MV-4-11 (cell line): ENCODE measurements at regions not wholly inside any gene's neighbourhood (a gene's known extent, or its start where the extent isn't known, plus 50 kb on each side); places are given as distances from the start of the nearest gene placed in this dataset.
"Not testable (repeated sequence)": the region's sequence is repeated elsewhere in the genome, so short reads cannot be mapped to it uniquely, and the experiment has no call there.

Source experiments
- DNase-seq: peaks from one replicate; lab custom pipeline; 2025; lab: John Stamatoyannopoulos, UW

DNA sequence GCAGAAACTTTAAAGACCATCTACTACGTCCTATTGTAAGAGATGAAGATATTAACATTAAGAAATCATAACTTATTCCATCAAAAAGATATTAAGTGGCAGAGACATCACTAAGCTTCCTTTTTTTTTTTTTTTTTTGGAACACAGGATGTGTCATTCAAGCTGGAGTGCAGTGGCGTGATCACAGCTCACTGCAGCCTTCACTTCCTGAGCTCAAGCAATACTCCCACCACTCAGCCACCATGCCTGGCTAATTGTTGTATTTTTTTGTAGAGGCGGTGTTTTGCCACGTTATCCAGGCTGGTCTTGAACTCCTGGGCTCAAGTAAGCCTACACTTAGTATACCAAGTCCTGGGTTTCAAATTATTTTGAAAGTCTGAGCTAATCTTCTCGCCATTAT lies 169.7 kb upstream of the KCTD7 start:
- DNase-seq: peak; percentile 13

DNA sequence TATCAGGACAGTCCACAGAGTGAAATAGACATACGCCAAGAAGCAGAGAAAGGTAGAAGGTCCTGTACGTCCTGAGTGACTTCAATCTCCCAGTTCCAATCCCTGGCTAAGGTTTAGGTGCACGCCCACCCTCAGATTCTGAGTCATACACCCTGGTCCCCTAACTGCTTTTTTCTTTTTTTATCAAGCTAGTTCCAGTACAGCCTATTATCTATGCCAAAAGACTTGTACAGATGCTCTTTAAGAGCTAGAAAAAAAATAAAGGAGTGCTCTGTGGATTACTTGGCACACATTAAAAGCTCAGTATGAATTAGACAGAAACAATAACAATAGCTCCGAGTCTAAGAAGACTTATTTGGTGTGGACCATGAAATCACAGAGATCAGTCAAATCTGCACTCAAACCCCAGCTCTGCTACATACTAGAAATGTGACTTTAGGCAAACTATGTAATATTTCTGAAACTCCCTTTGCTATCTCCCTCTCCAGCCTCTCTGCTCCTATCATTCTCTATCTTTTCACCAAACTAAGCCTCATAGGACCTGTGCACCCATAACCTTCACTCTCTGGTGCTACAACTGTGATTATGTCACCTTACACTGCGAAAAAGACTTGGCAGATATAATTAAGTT lies 168.8 kb upstream of the KCTD7 start:
- not testable (repeated sequence) for DNase-seq

DNA sequence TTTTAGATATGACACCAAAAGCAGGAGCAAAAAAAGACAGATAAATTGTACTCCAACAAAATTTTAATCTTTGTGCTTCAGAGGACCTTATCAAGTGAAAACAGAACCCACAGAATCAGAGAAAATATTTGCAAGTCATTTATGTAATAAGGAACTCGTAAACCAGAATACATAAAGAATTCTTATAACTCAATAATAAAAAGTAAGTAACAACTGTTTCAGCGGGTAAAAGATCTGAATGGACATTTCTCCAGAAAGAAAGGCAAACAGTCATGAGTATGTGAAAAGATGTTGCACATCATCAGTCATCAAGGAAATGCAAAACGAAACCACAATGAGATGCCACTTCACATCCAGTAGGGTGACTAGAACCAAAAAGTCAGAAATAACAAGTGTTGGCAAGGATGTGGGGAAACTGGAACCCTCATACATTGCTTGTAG lies 167.7 kb upstream of the KCTD7 start:
- DNase-seq: no peak

DNA sequence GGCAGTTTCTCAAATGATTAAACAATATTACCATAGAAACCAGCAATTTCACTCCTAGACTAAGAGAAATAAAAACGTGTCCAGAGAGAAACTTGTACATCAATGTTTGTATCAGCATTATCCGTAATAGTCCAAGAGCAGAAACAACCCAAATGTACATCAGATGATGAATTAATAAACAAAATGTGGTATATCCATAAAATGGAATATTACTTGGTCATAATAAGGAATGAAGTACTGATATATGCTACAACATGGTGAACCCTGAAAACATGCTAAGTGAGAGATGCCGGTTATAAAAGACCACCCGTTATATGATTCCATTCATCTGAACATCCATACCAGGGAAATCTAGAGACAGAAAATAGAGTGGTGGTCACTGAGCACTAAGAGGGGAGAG lies 167.3 kb upstream of the KCTD7 start:
- DNase-seq: not testable (repeated sequence)

DNA sequence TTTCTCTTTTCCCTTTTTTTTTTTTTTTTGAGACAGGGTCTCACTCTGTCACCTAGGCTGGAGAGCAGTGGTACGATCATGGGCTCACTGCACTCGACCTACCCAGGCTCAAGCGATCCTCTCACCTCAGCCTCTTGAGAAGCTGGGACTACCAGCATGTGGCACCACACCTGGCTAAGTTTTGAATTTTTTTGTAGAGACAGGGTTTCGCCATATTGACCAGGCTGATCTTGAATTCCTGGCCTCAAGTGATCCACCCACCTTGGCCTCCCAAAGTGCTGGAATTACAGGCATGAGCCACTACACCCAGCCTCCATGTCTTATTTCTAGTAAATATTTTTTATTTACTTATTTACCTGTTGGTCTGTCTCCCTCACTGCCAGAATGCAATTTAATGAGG lies 165.8 kb upstream of the KCTD7 start:
- not testable (repeated sequence) for DNase-seq

DNA sequence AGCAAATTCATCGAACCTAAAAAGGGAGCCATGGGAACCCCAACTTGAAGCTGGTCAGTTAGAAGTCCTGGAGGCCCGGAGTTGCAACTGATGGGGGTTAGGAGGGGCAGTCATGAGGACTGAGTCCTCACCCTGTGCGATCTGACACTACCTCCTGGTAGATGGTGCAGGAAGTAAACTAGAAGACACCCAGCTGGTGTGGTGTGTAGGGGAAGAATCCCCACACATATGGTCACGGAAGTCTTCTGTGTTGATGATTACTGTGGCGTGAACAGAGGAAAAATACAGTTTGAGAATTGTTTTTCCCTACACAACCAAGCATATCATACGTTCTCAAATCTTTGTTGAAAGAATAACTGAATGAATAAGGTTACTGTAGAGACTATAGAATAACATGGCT lies 164.6 kb upstream of the KCTD7 start:
- DNase-seq: no peak

DNA sequence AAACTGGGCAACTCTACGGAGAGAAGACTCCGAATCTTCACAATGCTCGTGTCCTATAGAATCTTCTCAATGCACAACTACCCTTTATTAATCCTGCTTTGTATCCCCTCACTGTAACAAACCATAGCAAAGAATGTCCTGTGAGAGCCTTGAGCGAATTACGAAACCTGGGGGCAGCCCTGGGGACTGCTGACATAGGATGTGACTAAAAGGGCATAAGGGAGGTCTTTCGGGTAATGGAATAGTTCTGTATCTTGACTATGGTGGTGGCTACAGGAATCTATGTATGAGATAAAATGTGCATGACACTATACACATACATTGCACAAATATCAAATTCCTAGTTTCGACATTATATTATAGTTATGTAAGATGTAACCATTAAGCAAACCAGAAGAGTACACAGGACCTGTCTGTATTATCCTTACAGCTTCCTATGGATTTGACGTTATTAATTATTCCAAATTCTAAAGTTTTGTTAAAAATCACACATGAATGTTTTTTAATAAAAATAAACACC lies 162.5 kb upstream of the KCTD7 start:
- DNase-seq: no peak

DNA sequence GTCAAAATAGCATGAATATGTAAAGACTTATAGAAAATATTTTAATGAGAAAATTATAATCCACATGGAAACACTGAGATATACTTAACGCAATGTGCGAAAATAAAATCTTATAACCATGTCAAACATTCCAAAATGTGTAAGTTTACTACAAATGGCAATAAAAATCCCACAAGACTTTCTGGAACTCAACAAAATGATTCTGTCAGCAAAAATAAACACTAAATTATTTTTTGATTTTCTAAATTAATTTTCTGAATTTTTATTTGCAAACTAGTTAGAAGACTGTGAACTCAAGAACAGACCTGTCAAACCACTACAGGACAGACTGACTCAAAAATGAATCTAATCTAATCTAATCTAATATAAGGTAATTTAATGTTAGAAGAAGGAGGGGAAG lies 160.8 kb upstream of the KCTD7 start:
- DNase-seq: no peak

DNA sequence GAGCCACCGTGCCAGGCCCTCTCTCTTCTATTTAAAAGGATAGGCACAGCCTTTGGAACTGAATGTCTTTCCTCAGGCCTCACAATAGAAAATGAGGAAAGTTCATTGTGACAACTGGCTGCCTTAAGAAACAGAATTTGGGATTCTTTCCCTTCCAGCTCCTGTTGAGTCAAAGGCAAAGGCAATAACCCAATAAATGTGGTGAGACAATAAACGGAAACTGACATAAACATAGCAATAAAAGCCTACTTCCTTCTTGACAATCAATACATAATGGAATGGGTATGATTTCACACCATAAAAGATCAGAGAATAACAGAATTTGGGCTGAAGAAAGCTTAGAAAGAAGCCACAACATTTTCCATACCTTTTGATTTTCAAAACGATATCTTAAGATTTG lies 155.6 kb upstream of the KCTD7 start:
- not testable (repeated sequence) for DNase-seq

DNA sequence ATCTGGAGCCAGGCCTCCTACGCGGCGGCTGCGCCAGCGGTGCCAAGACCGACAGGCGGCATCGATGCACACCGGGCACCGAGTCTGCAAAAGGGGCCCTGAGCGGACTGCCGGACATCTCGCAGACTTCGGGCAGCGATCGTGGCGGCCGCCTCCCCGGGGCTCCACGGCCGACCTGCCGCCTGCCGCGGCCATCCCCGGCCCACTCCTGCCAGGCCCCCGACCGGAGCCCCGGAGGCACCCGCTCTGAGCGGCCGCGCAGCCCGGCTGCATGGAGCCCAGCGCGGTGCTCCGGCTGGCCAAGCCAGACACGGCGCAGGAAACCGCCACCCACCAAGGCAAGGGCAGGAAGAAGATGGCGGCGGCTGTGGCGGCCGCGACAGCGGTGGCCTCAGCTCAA lies 154.2 kb upstream of the KCTD7 start:
- no peak for DNase-seq

DNA sequence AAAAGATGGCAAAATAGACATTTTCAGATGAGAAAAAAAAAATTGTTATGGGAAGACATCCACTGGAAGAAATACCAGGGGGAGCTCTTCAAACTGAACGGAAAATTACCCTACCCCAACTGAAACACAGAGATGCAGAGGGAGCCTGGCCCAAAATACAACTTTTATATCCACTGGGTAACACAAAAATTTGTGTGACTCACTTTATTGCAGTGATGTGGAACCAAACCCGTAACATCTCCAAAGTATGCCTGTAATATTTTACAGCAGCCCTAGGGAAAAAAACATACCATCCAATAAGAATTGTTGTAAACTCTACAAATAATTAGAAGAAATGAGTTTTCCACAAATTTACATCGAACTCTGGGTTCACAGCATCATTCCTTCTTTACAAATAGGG lies 152.6 kb upstream of the KCTD7 start:
- DNase-seq: not testable (repeated sequence)

DNA sequence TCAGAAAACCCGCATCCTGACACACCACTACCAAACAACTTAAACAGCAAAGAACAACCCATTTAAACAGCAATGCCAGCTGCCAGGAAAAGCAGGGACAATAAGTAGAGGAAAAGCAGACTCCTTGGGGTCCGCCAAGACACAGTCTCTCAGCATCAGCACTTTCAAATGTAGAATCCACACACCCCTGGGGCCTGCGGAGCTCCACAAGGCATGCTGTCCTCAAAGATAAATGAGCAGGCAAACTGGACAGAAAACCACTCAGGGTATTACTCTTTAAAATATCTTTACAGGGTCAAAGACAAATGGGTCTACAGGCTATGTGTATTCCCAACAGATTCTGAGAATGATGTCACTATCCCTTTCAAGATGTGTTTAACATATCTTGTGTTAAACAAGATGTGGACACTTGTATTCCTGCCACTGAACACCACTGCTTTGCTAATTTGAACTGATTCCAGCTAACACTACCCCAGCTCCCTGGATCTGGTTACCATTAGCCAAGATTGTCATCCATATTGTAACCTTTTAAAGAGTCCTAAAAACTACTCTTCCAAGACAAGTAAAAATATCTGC lies 150.8 kb upstream of the KCTD7 start:
- DNase-seq: not testable (repeated sequence)

DNA sequence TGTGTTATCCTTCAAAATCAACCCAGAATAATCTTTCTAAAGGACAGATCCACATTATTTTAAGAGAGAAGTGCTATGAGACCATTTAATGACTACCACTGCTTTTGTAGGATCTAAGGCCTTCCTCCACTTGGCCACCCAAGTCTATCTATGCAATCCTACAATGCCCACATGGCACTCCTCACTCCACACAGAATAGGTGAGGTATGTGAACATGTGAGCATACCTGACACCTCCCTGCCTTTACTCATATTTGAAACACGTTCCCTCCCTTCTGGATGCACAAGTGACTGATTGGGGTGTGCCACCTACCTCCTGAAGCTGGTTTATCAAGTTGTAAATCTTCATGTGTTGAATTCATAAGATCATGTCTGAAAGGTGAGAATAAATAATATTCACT lies 147.5 kb upstream of the KCTD7 start:
- not testable (repeated sequence) for DNase-seq

DNA sequence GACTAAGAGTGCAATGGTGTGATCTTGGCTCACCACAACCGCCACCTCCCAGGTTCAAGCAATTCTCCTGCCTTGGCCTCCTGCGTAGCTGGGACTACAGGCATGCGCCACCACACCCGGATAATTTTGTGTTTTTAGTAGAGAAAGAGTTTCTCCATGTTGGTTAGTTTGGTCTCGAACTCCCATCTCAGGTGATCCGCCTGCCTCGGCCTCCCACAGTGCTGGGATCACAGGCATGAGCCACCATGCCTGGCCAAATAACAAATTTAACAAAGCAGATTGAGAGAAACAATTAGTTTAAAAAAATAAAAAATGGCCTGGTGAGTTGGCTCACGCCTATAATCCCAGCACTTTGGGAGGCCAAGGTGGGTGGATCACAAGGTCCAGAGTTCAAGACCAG lies 139.6 kb upstream of the KCTD7 start:
- not testable (repeated sequence) for DNase-seq

DNA sequence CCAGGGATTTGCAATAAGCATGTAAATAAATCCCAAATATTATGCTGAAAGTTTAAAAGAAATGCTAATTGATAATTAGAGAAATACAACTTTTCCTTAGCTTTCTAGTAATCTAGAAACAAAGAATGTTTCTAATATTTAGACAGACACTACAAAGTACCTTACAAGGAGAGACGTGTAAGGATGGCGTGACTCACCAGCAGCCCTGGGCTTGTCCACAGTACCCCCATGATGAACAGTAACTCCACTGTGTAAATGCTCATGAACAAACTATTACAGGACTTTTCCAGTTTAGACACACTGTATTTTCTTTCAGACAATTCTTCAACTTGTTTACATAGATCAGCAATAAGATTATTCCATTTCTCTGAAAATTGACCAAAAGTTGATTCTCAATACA lies 138.9 kb upstream of the KCTD7 start:
- DNase-seq: not testable (repeated sequence)

DNA sequence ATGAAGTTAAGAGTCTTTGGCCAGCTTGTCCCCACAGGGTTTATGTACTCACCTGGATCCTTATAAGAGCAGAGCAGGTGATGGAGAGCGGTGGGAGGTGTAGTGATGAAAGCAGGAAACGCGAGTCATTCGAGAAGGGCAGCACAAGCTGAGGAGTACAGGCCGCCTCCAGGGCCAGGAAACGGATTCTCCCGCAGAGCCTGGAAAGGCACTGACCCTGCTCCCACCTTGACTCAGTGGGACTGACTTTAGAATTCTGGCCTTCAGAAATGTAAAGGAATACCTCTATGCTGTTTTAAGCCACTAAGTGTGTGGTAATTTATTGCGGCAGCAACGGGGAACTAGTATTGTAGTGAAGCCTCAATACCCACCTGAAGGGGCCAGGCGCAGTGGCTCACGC lies 137.7 kb upstream of the KCTD7 start:
- not testable (repeated sequence) for DNase-seq

DNA sequence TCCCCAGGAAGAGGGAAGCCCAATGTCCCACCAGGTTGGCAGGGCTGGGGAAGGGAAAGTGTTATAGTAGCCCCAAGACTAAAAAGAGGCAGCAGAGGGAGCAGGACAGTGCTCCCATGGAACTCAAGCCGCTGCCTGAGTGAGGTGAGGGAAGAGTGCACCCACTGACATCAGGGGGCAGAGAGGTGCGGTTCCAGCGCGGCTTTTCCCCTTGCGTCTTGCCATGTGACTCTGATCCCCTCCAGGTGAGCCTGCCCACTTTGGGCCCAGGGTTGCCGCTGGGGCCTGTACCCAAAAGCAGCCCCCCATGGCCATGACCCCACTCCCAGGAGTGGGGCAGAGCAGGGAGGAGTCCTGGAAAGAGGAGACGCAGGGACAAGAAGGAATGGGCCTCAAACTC lies 136.3 kb upstream of the KCTD7 start:
- DNase-seq: not testable (repeated sequence)

DNA sequence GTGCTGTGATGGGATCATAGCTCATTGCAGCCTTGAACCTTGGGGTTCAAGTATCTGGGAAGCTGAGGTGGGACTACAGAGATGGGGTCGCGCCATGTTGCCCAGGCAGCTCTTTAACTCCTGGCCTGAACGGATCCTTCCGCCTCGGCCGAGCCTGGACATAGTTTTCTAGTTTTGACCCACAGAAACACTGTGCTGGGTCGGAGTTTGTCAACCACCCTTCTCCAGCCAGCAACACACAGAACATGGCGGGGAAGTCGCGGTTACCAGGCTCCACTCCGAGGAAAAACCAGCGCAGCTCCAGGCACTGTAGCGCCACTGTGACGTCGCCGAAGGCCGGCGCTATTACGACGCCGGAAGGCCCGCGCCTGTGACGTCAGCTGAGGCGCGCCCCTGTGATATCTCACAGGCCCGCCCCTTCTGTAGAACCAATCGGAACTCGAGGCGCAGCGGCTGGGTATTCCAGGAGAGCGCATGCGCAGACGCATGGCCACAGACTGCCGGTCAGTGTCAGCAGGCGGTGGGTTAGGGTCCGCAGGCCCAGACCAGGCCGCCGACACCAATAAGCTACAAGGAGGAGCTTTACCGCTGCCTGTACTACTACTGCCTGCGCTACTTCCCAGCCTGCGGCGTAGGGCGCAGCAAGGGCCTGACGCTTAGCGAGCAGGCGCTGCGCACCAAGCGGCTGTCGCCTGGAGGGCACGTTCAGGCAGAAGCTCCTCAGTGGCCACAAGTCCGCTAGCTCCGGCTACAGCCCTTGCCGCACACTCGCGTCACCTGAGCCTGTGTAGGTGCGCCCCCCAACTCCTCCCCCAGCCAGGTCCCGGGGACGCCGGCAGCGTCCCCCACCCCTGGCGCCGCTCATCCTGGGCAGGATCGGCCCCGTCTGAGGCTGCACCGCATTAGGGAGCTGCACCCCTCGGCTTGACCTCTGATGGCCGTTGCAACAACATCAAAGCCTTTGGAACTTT lies 135.2 kb upstream of the KCTD7 start:
- DNase-seq: peak; percentile 97

DNA sequence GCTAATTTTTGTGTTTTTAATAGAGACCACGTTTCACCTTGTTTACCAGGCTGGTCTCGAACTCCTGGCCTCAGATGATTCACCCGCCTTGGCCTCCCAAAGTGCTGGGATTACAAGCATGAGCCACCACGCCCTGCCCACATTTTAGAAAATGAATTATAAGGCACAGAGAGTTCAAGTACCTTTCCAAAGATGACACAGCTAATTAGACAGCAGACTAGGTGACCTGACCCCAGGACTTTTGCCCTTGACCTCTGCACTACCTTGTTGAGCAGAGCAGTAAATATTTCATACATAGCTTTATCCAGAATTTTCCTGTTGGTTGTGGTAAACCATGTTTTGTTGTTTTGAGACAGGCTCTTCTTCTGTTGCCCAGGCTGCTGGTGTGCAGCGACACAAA lies 131.3 kb upstream of the KCTD7 start:
- DNase-seq: no peak

DNA sequence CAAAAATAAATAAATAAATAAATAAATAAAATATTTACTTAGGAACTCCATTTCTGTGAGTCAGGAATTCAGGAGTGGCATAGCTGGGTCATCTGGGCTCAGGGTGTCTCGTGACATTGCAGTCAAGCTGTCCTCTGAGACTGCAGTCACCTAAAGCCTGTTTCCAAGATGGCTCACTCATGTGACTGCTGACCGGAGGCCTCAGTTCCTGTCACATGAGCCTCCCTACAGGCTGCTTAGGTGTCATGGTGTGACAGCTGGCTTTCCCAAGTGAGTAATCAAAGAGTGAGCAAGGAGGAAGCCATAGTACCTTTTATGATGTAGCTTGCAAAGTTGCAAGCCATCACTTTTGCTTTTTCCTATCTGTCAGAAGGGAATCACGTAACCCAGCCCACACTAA lies 128.6 kb upstream of the KCTD7 start:
- peak; percentile 14 for DNase-seq

DNA sequence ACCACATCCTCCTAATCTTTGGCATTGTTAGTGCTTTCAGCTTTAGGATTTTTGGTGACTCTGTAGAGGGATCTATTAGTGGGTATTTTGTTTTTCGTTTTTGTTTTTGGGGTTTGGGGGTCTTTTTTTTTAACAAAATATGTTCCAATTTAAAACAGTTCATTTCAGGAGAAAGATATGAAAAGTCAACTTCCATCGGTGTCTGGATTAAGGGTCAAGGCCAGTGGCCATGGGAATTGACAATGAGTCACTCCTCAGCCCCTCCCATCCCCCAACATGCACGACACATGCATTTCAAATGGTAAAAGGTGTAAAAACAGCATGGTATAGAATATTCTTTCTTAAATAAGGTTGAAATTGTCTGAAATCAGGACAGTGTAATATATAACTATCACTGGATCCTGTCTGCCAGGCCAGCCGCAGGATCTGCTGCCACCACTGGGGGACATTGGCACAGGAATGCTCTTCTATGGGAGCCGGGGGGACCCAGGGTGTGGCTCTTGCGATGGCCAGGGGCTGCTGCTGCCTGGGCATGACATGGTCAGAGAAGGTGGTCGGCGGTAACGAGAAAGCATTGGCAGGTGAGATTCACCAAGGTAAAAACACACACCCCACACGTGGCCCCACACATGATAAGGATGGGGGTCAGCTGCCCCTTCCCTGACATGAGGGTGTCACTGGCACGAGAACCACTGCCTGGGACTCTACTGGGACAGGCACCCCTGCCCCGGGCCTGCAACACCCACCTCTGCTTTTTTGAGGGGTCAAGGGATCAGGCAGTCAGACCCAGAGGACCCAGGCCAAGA lies 126.2 kb upstream of the KCTD7 start:
- no peak for DNase-seq

DNA sequence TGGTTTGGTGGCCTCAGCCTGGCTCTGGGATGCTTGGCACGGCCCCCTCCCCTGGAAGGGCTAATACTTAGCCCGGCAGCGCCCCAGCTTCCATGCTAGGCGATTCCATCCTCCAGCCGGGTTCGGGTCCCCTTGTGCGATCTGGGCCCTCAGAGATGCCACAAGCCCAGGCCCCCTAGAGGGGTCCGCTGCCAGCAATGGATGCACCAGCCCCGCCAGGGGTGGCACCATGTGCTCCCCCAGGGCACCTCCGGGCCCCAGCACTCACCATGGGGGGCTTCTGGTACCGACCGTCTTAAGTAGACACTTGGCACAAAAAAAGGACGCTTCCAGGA lies 125.7 kb upstream of the KCTD7 start:
- no peak for DNase-seq
